ENCODE measurements at regions not wholly inside any gene's neighbourhood (a gene's known extent, or its start where the extent isn't known, plus 50 kb on each side); places are given as distances from the start of the nearest gene placed in this dataset.

- TF ChIP-seq POLR2AphosphoS5 (IDR thresholded peaks at IDR 0.05; ENCODE audit: low read depth, low read length): no peak
- no peak for TF ChIP-seq REST (IDR thresholded peaks at IDR 0.05; ENCODE audit: insufficient read depth in 1 of 2, low read depth in 2 of 2, low read length in 2 of 2)
- no peak for TF ChIP-seq SIN3A (IDR thresholded peaks at IDR 0.05; ENCODE audit: borderline replicate concordance, insufficient read depth, low read length)
- TF ChIP-seq TAF1 (IDR thresholded peaks at IDR 0.05; ENCODE audit: borderline replicate concordance, insufficient read depth, low read length): no peak
- TF ChIP-seq FOXP2 (optimal IDR thresholded peaks at IDR 0.05; ENCODE audit: borderline replicate concordance, extremely low read depth, extremely low read length, insufficient read depth): no peak
Observed at GRCh38 chr1:104919188-104919587, 1169.5 kb downstream of the AMY1C start.
